GM11168 (cell line): ENCODE measurements at regions not wholly inside any gene's neighbourhood (a gene's known extent, or its start where the extent isn't known, plus 50 kb on each side); places are given as distances from the start of the nearest gene placed in this dataset.
"Not testable (repeated sequence)": the region's sequence is repeated elsewhere in the genome, so short reads cannot be mapped to it uniquely, and the experiment has no call there.

Experiments
- in situ Hi-C: fragments of 300-500 bp; cut with MboI; formaldehyde crosslinking; loops from one replicate; pipeline ENCODE4 v1.12.0; 2022; ENCODE audit warnings: low sequenced_read_pairs; ENCODE audit not compliant: unreplicated experiment

GRCh38 chr1:182235952-182236650, 155.5 kb downstream of the GLUL start:
- in situ Hi-C loops: no loop called here

GRCh38 chr1:182235604-182235951, 156.0 kb downstream of the GLUL start:
- in situ Hi-C loops: no loop called here

- in situ Hi-C loops: no loop called here
Measured at GRCh38 chr1:182229921-182230491, 161.6 kb downstream of the GLUL start.

- in situ Hi-C loops: no loop called here
Measured at GRCh38 chr1:182229451-182229850, 162.1 kb downstream of the GLUL start.

GRCh38 chr1:182227864-182228547, 163.6 kb downstream of the GLUL start:
- in situ Hi-C loops: no loop called here

GRCh38 chr1:182226618-182227017, 165.0 kb downstream of the GLUL start:
- in situ Hi-C loops: no loop called here

GRCh38 chr1:182225755-182226154, 164.2 kb upstream of the ZNF648 start:
- in situ Hi-C loops: not testable (repeated sequence)

GRCh38 chr1:182221990-182222389, 160.5 kb upstream of the ZNF648 start:
- in situ Hi-C loops: not testable (repeated sequence)

GRCh38 chr1:182221367-182221766, 159.9 kb upstream of the ZNF648 start:
- in situ Hi-C loops: not testable (repeated sequence)

GRCh38 chr1:182217967-182218366, 156.5 kb upstream of the ZNF648 start:
- in situ Hi-C loops: no loop called here

GRCh38 chr1:182217071-182217470, 155.6 kb upstream of the ZNF648 start:
- in situ Hi-C loops: no loop called here

GRCh38 chr1:182215764-182216163, 154.3 kb upstream of the ZNF648 start:
- in situ Hi-C loops: no loop called here

GRCh38 chr1:182213163-182213562, 151.7 kb upstream of the ZNF648 start:
- in situ Hi-C loops: no loop called here

- in situ Hi-C loops: no loop called here
Measured at GRCh38 chr1:182211386-182211785, 149.9 kb upstream of the ZNF648 start.

- in situ Hi-C loops: no loop called here
Measured at GRCh38 chr1:182210417-182210816, 148.9 kb upstream of the ZNF648 start.

- in situ Hi-C loops: no loop called here
Measured at GRCh38 chr1:182207300-182207699, 145.8 kb upstream of the ZNF648 start.

- in situ Hi-C loops: no loop called here
Measured at GRCh38 chr1:182206626-182207239, 145.2 kb upstream of the ZNF648 start.

- in situ Hi-C loops: no loop called here
Measured at GRCh38 chr1:182205351-182206022, 144.0 kb upstream of the ZNF648 start.

GRCh38 chr1:182203191-182203875, 141.8 kb upstream of the ZNF648 start:
- in situ Hi-C loops: no loop called here

GRCh38 chr1:182201490-182201889, 140.0 kb upstream of the ZNF648 start:
- in situ Hi-C loops: not testable (repeated sequence)
